ENCODE measurements at regions not wholly inside any gene's neighbourhood (a gene's known extent, or its start where the extent isn't known, plus 50 kb on each side); places are given as distances from the start of the nearest gene placed in this dataset.

- Histone ChIP-seq H3K27me3 (no peaks in the 10 kb centered on the region), H3K4me3 (no peak overlapping the region), H3K36me3 (no peaks in the 10 kb centered on the region), H3K9me3 (peaks cover 0 to 5% (median 0%) of the 10 kb centered on the region in 4 donors), H3K27ac (no peak overlapping the region), H3K4me1 (no peaks in the 10 kb centered on the region)
- intact Hi-C loops (cut with DNase I; ENCODE audit: low total_unique reads) = no loop called here
- DNase-seq = no peak
- WGBS, 5 donors = 54 to 78% (median 58%) methylated on average over 2 of the region's 2 CpGs
- TF ChIP-seq, protein P1, sequence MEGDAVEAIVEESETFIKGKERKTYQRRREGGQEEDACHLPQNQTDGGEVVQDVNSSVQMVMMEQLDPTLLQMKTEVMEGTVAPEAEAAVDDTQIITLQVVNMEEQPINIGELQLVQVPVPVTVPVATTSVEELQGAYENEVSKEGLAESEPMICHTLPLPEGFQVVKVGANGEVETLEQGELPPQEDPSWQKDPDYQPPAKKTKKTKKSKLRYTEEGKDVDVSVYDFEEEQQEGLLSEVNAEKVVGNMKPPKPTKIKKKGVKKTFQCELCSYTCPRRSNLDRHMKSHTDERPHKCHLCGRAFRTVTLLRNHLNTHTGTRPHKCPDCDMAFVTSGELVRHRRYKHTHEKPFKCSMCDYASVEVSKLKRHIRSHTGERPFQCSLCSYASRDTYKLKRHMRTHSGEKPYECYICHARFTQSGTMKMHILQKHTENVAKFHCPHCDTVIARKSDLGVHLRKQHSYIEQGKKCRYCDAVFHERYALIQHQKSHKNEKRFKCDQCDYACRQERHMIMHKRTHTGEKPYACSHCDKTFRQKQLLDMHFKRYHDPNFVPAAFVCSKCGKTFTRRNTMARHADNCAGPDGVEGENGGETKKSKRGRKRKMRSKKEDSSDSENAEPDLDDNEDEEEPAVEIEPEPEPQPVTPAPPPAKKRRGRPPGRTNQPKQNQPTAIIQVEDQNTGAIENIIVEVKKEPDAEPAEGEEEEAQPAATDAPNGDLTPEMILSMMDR (IDR thresholded peaks at IDR 0.05) = no peak
- TF ChIP-seq EP300 (IDR thresholded peaks at IDR 0.05) (no peak), POLR2A (IDR thresholded peaks at IDR 0.05) (no peak), POLR2AphosphoS5 (IDR thresholded peaks at IDR 0.05) (no peak)
Observed at GRCh38 chr6:110554441-110554840, 78.0 kb upstream of the SLC22A16 start.

- H3K4me1 ChIP-seq = no peaks in the 10 kb centered on the region
- intact Hi-C loops (cut with DNase I; ENCODE audit: low total_unique reads) = no loop called here
- H3K9me3 ChIP-seq = peaks cover 0 to 5% (median 0%) of the 10 kb centered on the region in 4 donors
- no peak for TF ChIP-seq POLR2A (IDR thresholded peaks at IDR 0.05)
- TF ChIP-seq EP300 (IDR thresholded peaks at IDR 0.05) = no peak
- TF ChIP-seq, protein P1 (IDR thresholded peaks at IDR 0.05) = no peak
- no peak for TF ChIP-seq POLR2AphosphoS5 (IDR thresholded peaks at IDR 0.05)
- no peak overlapping the region for H3K27ac ChIP-seq
- no peaks in the 10 kb centered on the region for H3K27me3 ChIP-seq
- WGBS, 5 donors = 96 to 98% (median 97%) methylated on average over 18 of the region's 18 CpGs
- no peaks in the 10 kb centered on the region for H3K36me3 ChIP-seq
- DNase-seq = no peak
- no peak overlapping the region for H3K4me3 ChIP-seq
Observed at GRCh38 chr6:110552901-110553641, 76.7 kb upstream of the SLC22A16 start.

GRCh38 chr6:110552076-110552475, 75.7 kb upstream of the SLC22A16 start:
- H3K27me3 ChIP-seq = no peaks in the 10 kb centered on the region
- no peak overlapping the region for H3K27ac ChIP-seq
- intact Hi-C loops (cut with DNase I; ENCODE audit: low total_unique reads) = no loop called here
- H3K9me3 ChIP-seq = peaks cover 0 to 5% (median 0%) of the 10 kb centered on the region in 4 donors
- DNase-seq = no peak
- H3K4me3 ChIP-seq = no peak overlapping the region
- no peaks in the 10 kb centered on the region for H3K36me3 ChIP-seq
- no peak for TF ChIP-seq EP300 (IDR thresholded peaks at IDR 0.05)
- no peak for TF ChIP-seq POLR2A (IDR thresholded peaks at IDR 0.05)
- TF ChIP-seq, protein P1 (IDR thresholded peaks at IDR 0.05) = no peak
- TF ChIP-seq POLR2AphosphoS5 (IDR thresholded peaks at IDR 0.05) = no peak
- H3K4me1 ChIP-seq = no peaks in the 10 kb centered on the region

GRCh38 chr6:110551088-110551487, 74.7 kb upstream of the SLC22A16 start:
- TF ChIP-seq, protein P1 (IDR thresholded peaks at IDR 0.05) = no peak
- TF ChIP-seq POLR2A (IDR thresholded peaks at IDR 0.05) (no peak), EP300 (IDR thresholded peaks at IDR 0.05) (no peak), POLR2AphosphoS5 (IDR thresholded peaks at IDR 0.05) (no peak)
- Histone ChIP-seq H3K27me3 (no peaks in the 10 kb centered on the region), H3K4me1 (no peaks in the 10 kb centered on the region), H3K36me3 (no peaks in the 10 kb centered on the region), H3K27ac (no peak overlapping the region), H3K9me3 (peaks cover 0 to 5% (median 0%) of the 10 kb centered on the region in 4 donors), H3K4me3 (no peak overlapping the region)
- no peak for DNase-seq
- intact Hi-C loops (cut with DNase I; ENCODE audit: low total_unique reads) = no loop called here
- 88 to 96% (median 92%) methylated on average over 11 of the region's 11 CpGs for WGBS, 5 donors
